ENCODE measurements at regions not wholly inside any gene's neighbourhood (a gene's known extent, or its start where the extent isn't known, plus 50 kb on each side); places are given as distances from the start of the nearest gene placed in this dataset.

- Histone ChIP-seq H3K4me3 (ENCODE audit: low read length, poor library complexity, severe bottlenecking) (no peak overlapping the region), H2AFZ (ENCODE audit: low read length) (no peak overlapping the region), H3K9ac (ENCODE audit: low read depth, low read length, poor library complexity, severe bottlenecking) (no peak overlapping the region), H3K79me2 (ENCODE audit: insufficient read depth, low read length) (no peaks in the 10 kb centered on the region), H4K20me1 (ENCODE audit: insufficient read depth, low read length, poor library complexity, severe bottlenecking) (no peaks in the 10 kb centered on the region), H3K9me3 (ENCODE audit: insufficient read depth, low read depth, low read length) (no peaks in the 10 kb centered on the region; the same call in 1 of the 2 replicates), H3K27me3 (ENCODE audit: insufficient read depth, low read length, poor library complexity, severe bottlenecking) (no peaks in the 10 kb centered on the region), H3K9me2 (replicated peaks; ENCODE audit: low read depth, low read length) (no peaks in the 10 kb centered on the region), H3K4me2 (ENCODE audit: low read depth, low read length, poor library complexity, severe bottlenecking) (no peak overlapping the region), H3F3A (ENCODE audit: low read depth) (no peaks in the 10 kb centered on the region), H3K4me1 (ENCODE audit: insufficient read depth, low read length, poor library complexity, severe bottlenecking) (no peaks in the 10 kb centered on the region), H3K36me3 (ENCODE audit: insufficient read depth, low read length) (no peaks in the 10 kb centered on the region)
- TF ChIP-seq CTCF (conservative IDR thresholded peaks at IDR 0.05; ENCODE audit: low read length) = no peak
- no peak for TF ChIP-seq EZH2phosphoT487 (IDR thresholded peaks at IDR 0.05; ENCODE audit: borderline replicate concordance)
Measured at GRCh38 chr9:115681585-115681984, 472.0 kb upstream of the PAPPA start.

- no peaks in the 10 kb centered on the region for H3K4me1 ChIP-seq (ENCODE audit: insufficient read depth, low read length, poor library complexity, severe bottlenecking)
- H3K36me3 ChIP-seq (ENCODE audit: insufficient read depth, low read length) = no peaks in the 10 kb centered on the region
- H3F3A ChIP-seq (ENCODE audit: low read depth) = no peaks in the 10 kb centered on the region
- H3K79me2 ChIP-seq (ENCODE audit: insufficient read depth, low read length) = no peaks in the 10 kb centered on the region
- H3K9ac ChIP-seq (ENCODE audit: low read depth, low read length, poor library complexity, severe bottlenecking) = no peak overlapping the region
- TF ChIP-seq EZH2phosphoT487 (IDR thresholded peaks at IDR 0.05; ENCODE audit: borderline replicate concordance) (no peak), CTCF (conservative IDR thresholded peaks at IDR 0.05; ENCODE audit: low read length) (no peak)
- H3K4me2 ChIP-seq (ENCODE audit: low read depth, low read length, poor library complexity, severe bottlenecking) = no peak overlapping the region
- no peak overlapping the region for H2AFZ ChIP-seq (ENCODE audit: low read length)
- H3K4me3 ChIP-seq (ENCODE audit: low read length, poor library complexity, severe bottlenecking) = no peak overlapping the region
- H3K9me2 ChIP-seq (replicated peaks; ENCODE audit: low read depth, low read length) = no peaks in the 10 kb centered on the region
- no peaks in the 10 kb centered on the region for H3K27me3 ChIP-seq (ENCODE audit: insufficient read depth, low read length, poor library complexity, severe bottlenecking)
- H3K9me3 ChIP-seq (ENCODE audit: insufficient read depth, low read depth, low read length) = 0 out of 2 replicates have a peak, but pooled peaks cover 3% of the 10 kb centered on the region
- no peaks in the 10 kb centered on the region for H4K20me1 ChIP-seq (ENCODE audit: insufficient read depth, low read length, poor library complexity, severe bottlenecking)
Measured at GRCh38 chr9:115686069-115686468, 467.5 kb upstream of the PAPPA start.

- H3K9ac ChIP-seq (ENCODE audit: low read depth, low read length, poor library complexity, severe bottlenecking) = no peak overlapping the region
- H3K27me3 ChIP-seq (ENCODE audit: insufficient read depth, low read length, poor library complexity, severe bottlenecking) = no peaks in the 10 kb centered on the region
- no peak overlapping the region for H2AFZ ChIP-seq (ENCODE audit: low read length)
- H3K4me1 ChIP-seq (ENCODE audit: insufficient read depth, low read length, poor library complexity, severe bottlenecking) = no peaks in the 10 kb centered on the region
- TF ChIP-seq EZH2phosphoT487 (IDR thresholded peaks at IDR 0.05; ENCODE audit: borderline replicate concordance) (no peak), CTCF (conservative IDR thresholded peaks at IDR 0.05; ENCODE audit: low read length) (no peak)
- no peaks in the 10 kb centered on the region for H3K36me3 ChIP-seq (ENCODE audit: insufficient read depth, low read length)
- H3K4me3 ChIP-seq (ENCODE audit: low read length, poor library complexity, severe bottlenecking) = no peak overlapping the region
- no peaks in the 10 kb centered on the region for H3K9me2 ChIP-seq (replicated peaks; ENCODE audit: low read depth, low read length)
- no peaks in the 10 kb centered on the region for H4K20me1 ChIP-seq (ENCODE audit: insufficient read depth, low read length, poor library complexity, severe bottlenecking)
- H3K79me2 ChIP-seq (ENCODE audit: insufficient read depth, low read length) = no peaks in the 10 kb centered on the region
- H3F3A ChIP-seq (ENCODE audit: low read depth) = no peaks in the 10 kb centered on the region
- H3K9me3 ChIP-seq (ENCODE audit: insufficient read depth, low read depth, low read length) = 0 out of 2 replicates have a peak, but pooled peaks cover 3% of the 10 kb centered on the region
- no peak overlapping the region for H3K4me2 ChIP-seq (ENCODE audit: low read depth, low read length, poor library complexity, severe bottlenecking)
Measured at GRCh38 chr9:115687356-115687755, 466.2 kb upstream of the PAPPA start.

Measured in Loucy (cell line).